Chondrocyte (in vitro differentiated cells): ENCODE measurements at regions not wholly inside any gene's neighbourhood (a gene's known extent, or its start where the extent isn't known, plus 50 kb on each side); places are given as distances from the start of the nearest gene placed in this dataset.
"Not testable (repeated sequence)": the region's sequence is repeated elsewhere in the genome, so short reads cannot be mapped to it uniquely, and the experiment has no call there.

Experiments used
- DNase-seq: peaks from one replicate; pipeline ENCODE4 v3.0.0; 2021; ENCODE audit warnings: mixed read lengths, low spot score
- H3K27ac Mint-ChIP-seq: one replicate; pipeline ENCODE4 v1.8.0; 2021; ENCODE audit warnings: mild to moderate bottlenecking, moderate library complexity, mixed read lengths; ENCODE audit not compliant: unreplicated experiment
- H3K27me3 Mint-ChIP-seq: 2 replicates; pipeline ENCODE4 v1.8.0; 2021; ENCODE audit warnings: low read depth, mixed read lengths
- H3K36me3 Mint-ChIP-seq: 2 replicates; pipeline ENCODE4 v1.8.0; 2021; ENCODE audit warnings: low read depth, mixed read lengths
- H3K4me1 Mint-ChIP-seq: 2 replicates; pipeline ENCODE4 v1.8.0; 2021; ENCODE audit warnings: low read depth, mild to moderate bottlenecking, mixed read lengths
- H3K4me3 Mint-ChIP-seq: one replicate; pipeline ENCODE4 v1.8.0; 2021; ENCODE audit warnings: mild to moderate bottlenecking, moderate library complexity, mixed read lengths; ENCODE audit not compliant: unreplicated experiment
- H3K9me3 Mint-ChIP-seq: 2 replicates; pipeline ENCODE4 v1.8.0; 2021; ENCODE audit warnings: low read depth, mixed read lengths

- not testable (repeated sequence) for H3K36me3 Mint-ChIP-seq, H3K9me3 Mint-ChIP-seq, H3K27ac Mint-ChIP-seq, DNase-seq, H3K4me3 Mint-ChIP-seq, H3K4me1 Mint-ChIP-seq
- peaks cover 53% of the 10 kb centered on the region for H3K27me3 Mint-ChIP-seq
Measured at GRCh38 chr9:62863867-62864266, 1674.0 kb downstream of the SPATA31A7 start.

- H3K4me3 Mint-ChIP-seq: peak overlapping the region; percentile 57
- H3K36me3 Mint-ChIP-seq, H3K4me1 Mint-ChIP-seq, H3K9me3 Mint-ChIP-seq, H3K27ac Mint-ChIP-seq: not testable (repeated sequence)
- peaks cover 55% of the 10 kb centered on the region for H3K27me3 Mint-ChIP-seq
- DNase-seq: peak; percentile 95
Measured at GRCh38 chr9:62864481-62865469, 1674.9 kb downstream of the SPATA31A7 start.

- H3K27ac Mint-ChIP-seq, H3K36me3 Mint-ChIP-seq, H3K4me3 Mint-ChIP-seq, H3K9me3 Mint-ChIP-seq, H3K4me1 Mint-ChIP-seq, DNase-seq: not testable (repeated sequence)
- H3K27me3 Mint-ChIP-seq: peaks cover 52% of the 10 kb centered on the region
Measured at GRCh38 chr9:62869061-62869460, 1679.2 kb downstream of the SPATA31A7 start.

- peaks cover 43% of the 10 kb centered on the region for H3K27me3 Mint-ChIP-seq
- H3K4me3 Mint-ChIP-seq, H3K4me1 Mint-ChIP-seq, H3K9me3 Mint-ChIP-seq, DNase-seq, H3K36me3 Mint-ChIP-seq, H3K27ac Mint-ChIP-seq: not testable (repeated sequence)
Measured at GRCh38 chr9:62871765-62872164, 1681.9 kb downstream of the SPATA31A7 start.

GRCh38 chr9:62874213-62874612 lies 1684.4 kb downstream of the SPATA31A7 start:
- H3K4me1 Mint-ChIP-seq, H3K9me3 Mint-ChIP-seq: not testable (repeated sequence)
- H3K27me3 Mint-ChIP-seq: peaks cover 34% of the 10 kb centered on the region

GRCh38 chr9:62874745-62875599 lies 1685.1 kb downstream of the SPATA31A7 start:
- not testable (repeated sequence) for H3K27ac Mint-ChIP-seq, H3K36me3 Mint-ChIP-seq, H3K9me3 Mint-ChIP-seq, H3K4me3 Mint-ChIP-seq, DNase-seq, H3K4me1 Mint-ChIP-seq
- H3K27me3 Mint-ChIP-seq: peaks cover 36% of the 10 kb centered on the region

More at GRCh38 chr9:62874213-62874612, 1684.4 kb downstream of the SPATA31A7 start:
- H3K36me3 Mint-ChIP-seq, H3K4me3 Mint-ChIP-seq, DNase-seq, H3K27ac Mint-ChIP-seq: not testable (repeated sequence)

- DNase-seq, H3K27ac Mint-ChIP-seq, H3K4me3 Mint-ChIP-seq, H3K36me3 Mint-ChIP-seq, H3K9me3 Mint-ChIP-seq, H3K4me1 Mint-ChIP-seq: not testable (repeated sequence)
- peaks cover 41% of the 10 kb centered on the region for H3K27me3 Mint-ChIP-seq
Measured at GRCh38 chr9:62877552-62877951, 1687.7 kb downstream of the SPATA31A7 start.

GRCh38 chr9:62877987-62878386 lies 1688.2 kb downstream of the SPATA31A7 start:
- not testable (repeated sequence) for DNase-seq, H3K36me3 Mint-ChIP-seq, H3K4me3 Mint-ChIP-seq, H3K4me1 Mint-ChIP-seq, H3K9me3 Mint-ChIP-seq, H3K27ac Mint-ChIP-seq
- H3K27me3 Mint-ChIP-seq: peaks cover 45% of the 10 kb centered on the region

GRCh38 chr9:62880453-62880852 lies 1690.6 kb downstream of the SPATA31A7 start:
- H3K4me3 Mint-ChIP-seq, H3K36me3 Mint-ChIP-seq, H3K27ac Mint-ChIP-seq, H3K4me1 Mint-ChIP-seq, DNase-seq, H3K9me3 Mint-ChIP-seq: not testable (repeated sequence)
- H3K27me3 Mint-ChIP-seq: peaks cover 34% of the 10 kb centered on the region

- not testable (repeated sequence) for H3K36me3 Mint-ChIP-seq, H3K4me1 Mint-ChIP-seq, DNase-seq, H3K9me3 Mint-ChIP-seq, H3K27ac Mint-ChIP-seq, H3K4me3 Mint-ChIP-seq
- peaks cover 34% of the 10 kb centered on the region for H3K27me3 Mint-ChIP-seq
Measured at GRCh38 chr9:62880971-62881370, 1691.1 kb downstream of the SPATA31A7 start.

GRCh38 chr9:62881811-62882210 lies 1692.0 kb downstream of the SPATA31A7 start:
- H3K4me1 Mint-ChIP-seq, H3K4me3 Mint-ChIP-seq, H3K9me3 Mint-ChIP-seq, DNase-seq, H3K27ac Mint-ChIP-seq, H3K36me3 Mint-ChIP-seq: not testable (repeated sequence)
- peaks cover 31% of the 10 kb centered on the region for H3K27me3 Mint-ChIP-seq

GRCh38 chr9:62882717-62883116 lies 1692.9 kb downstream of the SPATA31A7 start:
- not testable (repeated sequence) for H3K4me1 Mint-ChIP-seq, DNase-seq, H3K4me3 Mint-ChIP-seq, H3K27ac Mint-ChIP-seq, H3K9me3 Mint-ChIP-seq, H3K36me3 Mint-ChIP-seq
- peaks cover 31% of the 10 kb centered on the region for H3K27me3 Mint-ChIP-seq
